HUES64 (cell line): ENCODE measurements at regions not wholly inside any gene's neighbourhood (a gene's known extent, or its start where the extent isn't known, plus 50 kb on each side); places are given as distances from the start of the nearest gene placed in this dataset.
"Not testable (repeated sequence)": the region's sequence is repeated elsewhere in the genome, so short reads cannot be mapped to it uniquely, and the experiment has no call there.

ENCODE experiments used
- H3K27ac ChIP-seq: 2 replicates; pipeline ENCODE4 v1.7.0; 2013; ENCODE audit warnings: low read depth, low read length, inconsistent platforms
- H3K27me3 ChIP-seq: 2 replicates; pipeline ENCODE4 v1.6.1; 2013; ENCODE audit warnings: mild to moderate bottlenecking, low read length; ENCODE audit not compliant: insufficient read depth
- H3K36me3 ChIP-seq: 2 replicates; pipeline ENCODE4 v1.6.1; 2013; ENCODE audit warnings: mild to moderate bottlenecking, low read length; ENCODE audit not compliant: insufficient read depth
- H3K4me1 ChIP-seq: 2 replicates; pipeline ENCODE4 v1.6.1; 2013; ENCODE audit warnings: mild to moderate bottlenecking, low read length, moderate library complexity; ENCODE audit not compliant: insufficient read depth
- H3K4me3 ChIP-seq: 2 replicates; pipeline ENCODE4 v1.5.1; 2013; ENCODE audit warnings: mild to moderate bottlenecking, low read length, moderate library complexity
- H3K9ac ChIP-seq: 2 replicates; pipeline ENCODE4 v1.6.1; 2013; ENCODE audit warnings: mild to moderate bottlenecking, low read depth, low read length
- H3K9me3 ChIP-seq: 2 replicates; pipeline ENCODE4 v1.6.1; 2013; ENCODE audit warnings: low read depth, low read length; ENCODE audit not compliant: insufficient read depth
- WGBS: fragments of 150-250, 120-280 bp; methylation state at CpG from one replicate; pipeline ENCODE4 v1.1.7; 2013; ENCODE audit warnings: missing lambda C conversion rate; 5-methylcytosine and 5-hydroxymethylcytosine counted together

DNA sequence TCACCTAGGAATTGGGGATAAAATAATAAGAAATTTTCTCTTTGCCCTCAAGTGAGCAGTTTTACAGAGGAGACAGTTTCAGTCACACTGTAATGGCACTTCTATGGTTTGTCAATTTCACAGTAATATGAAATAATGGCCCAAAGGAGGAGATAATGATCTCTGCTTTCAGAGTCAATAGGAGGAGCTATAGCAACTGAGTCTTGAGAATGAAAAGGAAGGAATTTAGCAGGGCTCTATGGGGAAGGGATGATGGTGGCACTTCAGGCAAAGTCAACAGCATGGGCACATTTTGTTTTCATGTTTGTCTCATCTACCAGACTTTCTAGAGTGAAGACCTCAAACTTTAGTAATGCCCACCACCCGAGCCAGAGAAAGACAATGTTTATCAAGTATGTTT is 138.3 kb upstream of the HMGN3 start:
- H3K4me3 ChIP-seq = no peak overlapping the region
- H3K9ac ChIP-seq = no peak overlapping the region
- H3K27me3 ChIP-seq = no peaks in the 10 kb centered on the region
- peaks cover 26% of the 10 kb centered on the region for H3K9me3 ChIP-seq
- H3K4me1 ChIP-seq = 0 out of 2 replicates have a peak, but pooled peaks cover 2% of the 10 kb centered on the region
- no peaks in the 10 kb centered on the region for H3K36me3 ChIP-seq
- 100% methylated on average over 1 of the region's 1 CpG for WGBS
- no peak overlapping the region for H3K27ac ChIP-seq

DNA sequence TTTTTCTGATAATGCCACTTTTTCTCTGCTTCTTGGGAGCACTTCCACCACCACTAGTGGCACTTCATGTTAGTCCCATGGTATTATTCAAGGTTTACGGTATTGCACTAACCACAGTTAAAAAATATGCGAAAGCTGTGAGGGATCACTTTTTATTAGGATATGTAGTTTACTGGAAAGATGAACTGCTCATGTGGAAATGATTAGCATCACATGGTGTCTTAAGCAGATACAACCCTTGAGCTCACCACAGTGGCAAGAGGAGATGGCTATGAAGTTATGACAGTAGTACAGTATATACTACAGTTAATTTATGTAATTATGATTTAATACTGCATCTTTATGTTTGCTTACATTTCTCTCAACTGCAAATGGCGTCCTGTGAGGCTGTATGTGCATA is 134.5 kb upstream of the HMGN3 start:
- H3K4me1 ChIP-seq = no peaks in the 10 kb centered on the region
- peaks cover 29% of the 10 kb centered on the region for H3K9me3 ChIP-seq
- no peak overlapping the region for H3K9ac ChIP-seq
- 94% methylated on average over 3 of the region's 3 CpGs for WGBS
- H3K4me3 ChIP-seq = no peak overlapping the region
- H3K27me3 ChIP-seq = no peaks in the 10 kb centered on the region
- no peak overlapping the region for H3K27ac ChIP-seq
- no peaks in the 10 kb centered on the region for H3K36me3 ChIP-seq

DNA sequence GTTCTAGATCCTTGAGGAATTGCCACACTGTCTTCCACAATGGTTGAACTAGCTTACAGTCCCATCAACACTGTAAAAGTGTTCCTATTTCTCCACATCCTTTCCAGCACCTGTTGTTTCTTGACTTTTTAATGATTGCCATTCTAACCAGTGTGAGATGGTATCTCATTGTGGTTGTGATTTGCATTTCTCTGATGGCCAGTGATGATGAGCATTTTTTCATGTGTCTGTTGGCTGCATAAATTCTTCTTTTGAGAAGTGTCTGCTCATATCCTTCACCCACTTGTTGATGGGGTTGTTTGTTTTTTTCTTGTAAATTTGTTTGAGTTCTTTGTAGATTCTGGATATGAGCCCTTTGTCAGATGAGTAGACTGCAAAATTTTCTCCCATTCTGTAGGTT is 129.0 kb upstream of the HMGN3 start:
- not testable (repeated sequence) for H3K36me3 ChIP-seq, H3K4me1 ChIP-seq, H3K4me3 ChIP-seq, H3K9me3 ChIP-seq, H3K27me3 ChIP-seq, H3K27ac ChIP-seq, H3K9ac ChIP-seq

DNA sequence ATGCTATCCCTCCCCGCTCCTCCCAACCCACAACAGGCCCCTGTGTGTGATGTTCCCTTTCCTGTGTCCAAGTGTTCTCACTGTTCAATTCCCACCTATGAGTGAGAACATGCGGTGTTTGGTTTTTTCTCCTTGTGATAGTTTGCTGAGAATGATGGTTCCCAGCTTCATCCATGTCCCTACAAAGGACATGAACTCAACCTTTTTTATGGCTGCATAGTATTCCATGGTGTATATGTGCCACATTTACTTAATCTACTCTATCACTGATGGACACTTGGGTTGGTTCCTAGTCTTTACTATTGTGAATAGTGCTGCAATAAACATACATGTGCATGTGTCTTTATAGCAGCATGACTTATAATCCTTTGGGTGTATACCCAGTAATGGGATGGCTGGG is 126.6 kb upstream of the HMGN3 start:
- H3K9ac ChIP-seq, H3K4me3 ChIP-seq, H3K4me1 ChIP-seq, H3K9me3 ChIP-seq, H3K27ac ChIP-seq, H3K27me3 ChIP-seq, H3K36me3 ChIP-seq: not testable (repeated sequence)
- WGBS = 100% methylated on average over 1 of the region's 2 CpGs

DNA sequence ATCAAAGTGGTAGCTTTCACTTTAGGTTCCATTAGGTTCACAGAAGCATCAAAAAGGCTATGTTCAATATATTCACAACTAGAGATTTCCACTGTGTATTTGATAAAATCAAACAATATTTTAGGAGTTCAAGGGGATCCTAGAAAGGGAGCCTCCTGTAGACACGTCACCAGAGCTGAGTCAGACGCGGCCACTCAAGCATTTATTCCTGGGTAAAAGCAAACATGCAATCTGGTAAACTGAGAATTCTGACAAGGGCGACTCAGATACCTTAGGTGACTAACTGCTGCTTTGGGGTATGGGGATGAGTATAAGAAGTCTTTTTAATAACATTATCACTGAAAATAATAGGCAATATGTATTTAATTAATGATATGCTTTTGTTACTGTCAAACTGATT is 118.7 kb upstream of the HMGN3 start:
- Histone ChIP-seq H3K27ac (no peak overlapping the region), H3K4me3 (no peak overlapping the region), H3K9ac (no peak overlapping the region), H3K9me3 (no peaks in the 10 kb centered on the region), H3K36me3 (no peaks in the 10 kb centered on the region), H3K27me3 (no peaks in the 10 kb centered on the region), H3K4me1 (no peaks in the 10 kb centered on the region)
- 90% methylated on average over 4 of the region's 4 CpGs for WGBS

GRCh38 chr6:79338493-79338892 is 104.0 kb upstream of the HMGN3 start:
- Histone ChIP-seq H3K36me3 (no peaks in the 10 kb centered on the region), H3K9me3 (no peaks in the 10 kb centered on the region), H3K9ac (no peak overlapping the region), H3K4me3 (no peak overlapping the region), H3K4me1 (peaks cover 20% of the 10 kb centered on the region), H3K27ac (peak overlapping the region; percentile 93; the same call in 1 of the 2 replicates), H3K27me3 (no peaks in the 10 kb centered on the region)
- WGBS = 55% methylated on average over 1 of the region's 5 CpGs

GRCh38 chr6:79335133-79335674 is 100.7 kb upstream of the HMGN3 start:
- Histone ChIP-seq H3K9me3 (no peaks in the 10 kb centered on the region), H3K4me1 (peaks cover 17% of the 10 kb centered on the region), H3K36me3 (no peaks in the 10 kb centered on the region), H3K27ac (no peak overlapping the region), H3K9ac (no peak overlapping the region), H3K4me3 (no peak overlapping the region), H3K27me3 (no peaks in the 10 kb centered on the region)
- whole genome bisulfite sequencing = 100% methylated on average over 2 of the region's 2 CpGs

DNA sequence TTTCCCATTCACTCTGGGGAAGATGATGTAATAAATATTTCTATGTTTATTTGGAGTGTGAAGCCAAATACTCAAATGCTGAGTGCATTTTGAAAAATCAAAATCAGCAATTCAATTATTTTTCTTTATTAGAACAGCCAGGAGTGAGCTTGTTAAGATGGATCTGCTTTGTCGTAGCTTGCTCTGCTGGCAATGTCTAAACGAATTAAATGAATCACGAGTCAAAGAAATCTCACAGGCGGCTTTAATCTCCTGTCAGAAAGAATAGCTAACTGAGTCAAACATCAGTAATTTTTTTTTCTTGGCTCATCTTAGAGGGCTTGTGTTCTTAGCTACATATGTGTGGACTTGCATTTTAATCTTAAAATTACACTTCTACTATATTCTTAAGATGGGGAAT is 100.2 kb upstream of the HMGN3 start:
- Histone ChIP-seq H3K27ac (no peak overlapping the region), H3K36me3 (no peaks in the 10 kb centered on the region), H3K4me1 (peaks cover 12% of the 10 kb centered on the region), H3K4me3 (no peak overlapping the region), H3K27me3 (no peaks in the 10 kb centered on the region), H3K9me3 (no peaks in the 10 kb centered on the region), H3K9ac (no peak overlapping the region)
- 99% methylated on average over 4 of the region's 4 CpGs for WGBS

DNA sequence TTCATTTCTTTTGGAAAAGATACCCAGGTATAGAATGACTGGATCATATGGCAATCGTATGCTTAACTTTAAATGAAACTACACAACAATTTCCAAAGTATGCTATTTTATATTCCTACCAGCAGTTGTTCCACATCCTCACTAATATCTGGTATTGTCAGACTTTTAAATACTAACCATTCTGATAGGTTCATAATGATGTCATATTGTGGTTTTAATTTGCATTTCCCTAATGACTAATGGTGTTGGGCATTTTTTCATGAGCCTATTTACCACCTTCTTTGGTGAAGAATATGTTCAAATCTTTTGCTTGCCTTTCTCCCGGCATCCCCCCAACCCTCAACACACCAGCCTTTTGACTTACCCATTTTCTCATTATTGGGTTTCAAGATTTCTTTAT is 96.2 kb upstream of the HMGN3 start:
- Histone ChIP-seq H3K27ac (no peak overlapping the region), H3K9me3 (peaks cover 15% of the 10 kb centered on the region), H3K4me3 (no peak overlapping the region), H3K27me3 (no peaks in the 10 kb centered on the region), H3K36me3 (no peaks in the 10 kb centered on the region), H3K9ac (no peak overlapping the region), H3K4me1 (no peaks in the 10 kb centered on the region)
- WGBS = 93% methylated on average over 2 of the region's 2 CpGs

GRCh38 chr6:79313254-79313653 is 78.8 kb upstream of the HMGN3 start:
- H3K27me3 ChIP-seq = no peaks in the 10 kb centered on the region
- H3K4me1 ChIP-seq = no peaks in the 10 kb centered on the region
- no peak overlapping the region for H3K27ac ChIP-seq
- H3K9me3 ChIP-seq = peaks cover 13% of the 10 kb centered on the region; the same call in 1 of the 2 replicates
- H3K9ac ChIP-seq = no peak overlapping the region
- H3K4me3 ChIP-seq = no peak overlapping the region
- over 99% methylated on average over 5 of the region's 5 CpGs for whole genome bisulfite sequencing
- no peaks in the 10 kb centered on the region for H3K36me3 ChIP-seq

GRCh38 chr6:79307321-79308036 is 73.0 kb upstream of the HMGN3 start:
- no peaks in the 10 kb centered on the region for H3K4me1 ChIP-seq
- no peaks in the 10 kb centered on the region for H3K36me3 ChIP-seq
- H3K27ac ChIP-seq = no peak overlapping the region
- H3K4me3 ChIP-seq = no peak overlapping the region
- no peaks in the 10 kb centered on the region for H3K27me3 ChIP-seq
- WGBS = 92% methylated on average over 7 of the region's 7 CpGs
- no peaks in the 10 kb centered on the region for H3K9me3 ChIP-seq
- H3K9ac ChIP-seq = no peak overlapping the region

GRCh38 chr6:79305020-79305419 is 70.5 kb upstream of the HMGN3 start:
- no peaks in the 10 kb centered on the region for H3K27me3 ChIP-seq
- H3K9me3 ChIP-seq = no peaks in the 10 kb centered on the region
- H3K27ac ChIP-seq = no peak overlapping the region
- H3K4me1 ChIP-seq = peaks cover 5% of the 10 kb centered on the region; the same call in 1 of the 2 replicates
- H3K4me3 ChIP-seq = no peak overlapping the region
- H3K9ac ChIP-seq = no peak overlapping the region
- no peaks in the 10 kb centered on the region for H3K36me3 ChIP-seq
- WGBS = 100% methylated on average over 2 of the region's 2 CpGs
